Activated T-helper 1 cell treated with Interleukin-2 at 50 U/mL for 16 hours (primary cell): ENCODE measurements at regions not wholly inside any gene's neighbourhood (a gene's known extent, or its start where the extent isn't known, plus 50 kb on each side); places are given as distances from the start of the nearest gene placed in this dataset.

ENCODE experiments used
- DNase-seq: peaks from one replicate; pipeline ENCODE4 v3.0.0-alpha.2; 2020; ENCODE audit warnings: low read depth

DNA sequence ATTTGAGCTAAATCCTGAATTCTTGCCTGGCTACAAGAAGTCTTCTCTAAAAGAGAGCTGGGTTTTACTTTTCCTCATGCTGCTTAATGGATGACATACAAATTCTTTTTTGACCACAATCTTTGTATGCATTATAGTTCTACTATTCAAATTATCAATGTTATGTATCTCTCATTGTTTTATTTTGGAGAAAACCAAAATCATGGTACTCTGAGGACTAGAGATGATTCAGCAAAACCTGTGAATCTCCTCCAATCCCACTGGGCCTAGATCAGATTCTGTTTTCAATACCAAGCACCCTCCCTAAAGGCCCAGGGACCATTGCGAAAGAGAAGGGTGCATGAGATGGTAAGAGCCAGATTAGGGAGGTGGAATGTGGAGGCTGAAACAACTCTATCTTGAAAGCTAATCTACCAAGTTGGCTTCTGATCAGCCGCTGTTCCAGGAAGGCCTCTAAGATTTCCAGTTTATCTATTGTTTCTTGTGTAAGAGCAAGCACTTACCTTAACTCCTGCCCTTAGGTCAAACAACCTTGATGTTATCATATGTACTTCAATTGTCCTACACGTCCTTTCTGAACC is 547.2 kb downstream of the PLPP3 start:
- no peak for DNase-seq

GRCh38 chr1:56031001-56031400 is 548.4 kb downstream of the PLPP3 start:
- no peak for DNase-seq

DNA sequence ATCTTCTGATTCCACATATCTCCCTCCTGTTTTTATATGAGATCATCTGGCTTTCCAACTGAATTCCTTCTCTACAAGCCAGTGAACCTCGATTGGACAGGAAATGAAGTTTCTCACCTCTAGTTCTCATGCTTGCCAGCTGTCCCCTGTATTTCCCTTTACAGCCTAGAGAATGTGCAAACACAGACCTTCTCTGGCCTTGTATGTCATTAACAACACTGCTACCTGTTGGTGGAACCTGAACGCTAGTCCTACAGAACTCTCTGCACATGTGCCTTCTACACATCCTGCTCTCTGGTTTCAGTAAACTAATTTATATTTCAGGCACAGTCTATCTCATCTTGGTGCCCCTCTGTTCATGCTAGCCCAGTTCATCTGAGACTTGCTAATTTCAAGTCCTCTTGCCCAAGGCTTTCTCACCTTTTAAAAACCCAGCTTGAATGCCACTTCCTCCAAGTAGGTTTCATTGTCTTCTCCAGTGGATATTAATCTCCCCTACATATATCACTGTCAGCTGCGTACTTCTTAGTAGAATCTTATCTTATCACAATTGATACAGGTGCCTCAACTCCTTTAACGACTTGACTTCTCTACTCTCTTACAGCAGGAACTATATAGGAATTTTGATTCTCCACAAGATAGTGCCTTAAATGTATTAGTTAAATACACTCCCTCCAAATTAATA is 549.9 kb downstream of the PLPP3 start:
- DNase-seq: no peak

GRCh38 chr1:56028911-56029310 is 550.5 kb downstream of the PLPP3 start:
- DNase-seq: no peak

DNA sequence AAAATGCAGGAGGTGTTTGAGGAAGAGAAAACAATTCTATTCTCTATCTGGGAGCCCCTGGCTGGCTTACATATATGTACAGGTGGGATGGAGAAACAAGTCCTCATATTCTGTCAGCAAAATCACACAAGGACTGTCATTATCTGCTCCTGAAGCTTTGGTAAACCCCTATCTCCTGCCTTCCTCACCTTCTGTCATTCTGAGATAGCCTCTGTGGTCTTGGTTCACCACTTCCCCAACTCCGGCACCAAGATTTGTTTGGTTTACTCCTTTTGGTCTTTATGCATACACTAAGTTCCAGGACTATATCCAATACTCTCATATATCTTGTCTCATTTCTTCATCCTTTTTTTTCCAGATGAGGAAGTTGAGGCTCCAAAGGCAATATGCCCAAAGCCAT is 551.1 kb downstream of the PLPP3 start:
- no peak for DNase-seq

- no peak for DNase-seq
Observed at GRCh38 chr1:56025942-56026341, 553.4 kb downstream of the PLPP3 start.

DNA sequence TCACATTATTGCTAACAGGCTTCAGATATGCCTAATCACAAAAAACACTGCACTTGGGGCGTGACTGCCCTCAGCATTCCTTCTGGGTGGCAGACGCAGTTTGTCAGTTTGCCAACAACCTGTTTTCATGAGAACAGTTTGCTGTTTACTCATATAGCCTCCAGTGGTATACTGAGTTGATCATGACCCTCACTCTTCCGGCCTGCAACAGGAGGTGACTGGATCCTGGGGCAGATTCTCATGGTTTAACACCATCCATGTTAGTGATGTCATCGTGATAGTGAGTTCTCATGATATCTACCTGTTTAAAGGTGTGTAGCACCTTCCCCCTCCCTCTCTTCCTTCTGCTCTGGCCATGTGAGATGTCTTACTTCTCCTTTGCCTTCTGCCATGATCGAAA is 555.2 kb downstream of the PLPP3 start:
- no peak for DNase-seq

- no peak for DNase-seq
Observed at GRCh38 chr1:56019922-56020321, 559.4 kb downstream of the PLPP3 start.

DNA sequence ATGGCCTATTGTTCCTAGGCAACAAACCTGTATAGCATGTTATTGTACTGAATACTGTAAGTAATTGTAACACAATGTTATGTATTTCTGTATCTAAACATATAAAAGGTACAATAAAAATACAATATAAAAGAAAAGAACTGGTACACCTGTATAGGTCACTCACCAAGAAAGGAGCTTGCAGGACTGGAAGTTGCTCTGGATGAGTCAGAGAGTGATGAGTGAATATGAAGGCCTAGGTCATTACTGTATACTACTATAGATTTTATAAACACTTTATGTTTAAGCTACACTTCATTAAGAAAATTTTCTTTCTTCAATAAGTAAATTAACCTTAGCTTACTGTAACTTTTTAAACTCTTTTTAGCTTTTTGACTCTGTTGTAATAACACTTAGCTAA is 559.9 kb downstream of the PLPP3 start:
- DNase-seq: no peak

DNA sequence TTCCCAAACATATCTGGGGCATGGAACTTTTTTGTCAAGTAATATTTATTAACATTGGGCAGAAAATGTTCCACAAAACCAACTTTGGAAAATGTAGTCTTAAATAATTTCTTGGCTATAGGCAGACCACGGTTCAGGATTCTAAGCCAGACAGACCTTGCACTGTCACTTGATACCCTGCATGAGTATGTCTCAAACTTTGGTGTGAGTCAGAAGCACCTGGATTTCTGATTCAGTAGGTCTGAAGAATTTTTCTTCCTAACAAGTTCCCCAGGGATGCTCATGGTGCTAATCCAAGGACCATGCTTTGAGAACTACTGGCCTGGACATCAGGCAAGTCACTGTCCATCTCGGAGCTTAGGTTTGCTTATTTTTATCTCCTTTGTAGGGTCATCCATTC is 562.0 kb downstream of the PLPP3 start:
- no peak for DNase-seq

- DNase-seq: no peak
Observed at GRCh38 chr1:56003846-56004245, 575.5 kb downstream of the PLPP3 start.

- no peak for DNase-seq
Observed at GRCh38 chr1:56002231-56002630, 577.1 kb downstream of the PLPP3 start.

DNA sequence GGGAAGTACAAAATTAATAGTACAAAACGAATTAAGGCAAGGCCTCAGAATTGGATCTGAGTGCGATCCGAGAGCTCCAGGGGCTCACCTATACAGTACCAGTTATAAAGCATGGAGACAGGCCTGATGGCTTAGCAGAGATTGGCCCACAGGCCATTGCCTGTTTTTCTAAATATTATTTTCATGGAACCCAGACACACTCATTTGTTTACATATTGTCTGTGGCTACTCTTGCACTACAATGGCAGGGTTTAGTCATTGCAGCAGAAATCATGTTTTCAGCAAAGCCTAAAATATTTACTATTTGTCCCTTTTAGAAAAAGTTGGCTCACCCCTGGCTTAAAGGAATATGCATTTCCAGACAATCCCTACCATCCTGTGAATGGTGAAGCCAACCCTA is 578.9 kb downstream of the PLPP3 start:
- DNase-seq: no peak

- DNase-seq: no peak
Observed at GRCh38 chr1:55997536-55997935, 581.8 kb downstream of the PLPP3 start.

DNA sequence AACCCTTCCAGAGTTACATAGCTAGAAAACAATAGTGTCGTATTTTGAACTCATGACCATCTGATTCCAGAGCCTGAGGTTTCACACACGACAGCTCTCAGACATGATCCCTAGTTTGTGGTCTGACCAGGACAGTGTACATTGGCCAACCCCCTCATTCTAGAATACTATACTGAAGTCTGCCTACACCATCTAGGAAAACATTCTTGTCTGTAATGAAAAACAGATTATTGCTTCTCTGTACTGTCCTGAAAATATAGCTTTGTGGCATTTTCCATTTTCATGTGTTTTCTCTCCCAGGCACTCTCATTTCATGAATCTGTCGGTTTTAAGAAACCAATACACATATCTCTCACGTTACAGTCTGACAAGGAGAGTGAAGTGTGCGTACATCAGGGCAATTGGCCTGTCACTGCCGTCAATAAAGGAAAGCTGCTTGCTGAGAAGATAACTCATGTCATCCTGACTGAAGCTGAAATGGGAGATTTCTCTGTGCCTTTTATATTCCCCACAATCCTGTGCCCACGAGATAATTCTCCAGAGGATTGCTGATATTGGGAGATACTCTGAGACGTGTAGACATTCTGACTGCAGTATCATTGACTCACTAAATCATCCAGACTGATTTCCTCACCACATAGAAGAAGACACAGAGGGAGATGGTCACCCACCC is 585.6 kb downstream of the PLPP3 start:
- DNase-seq: no peak

DNA sequence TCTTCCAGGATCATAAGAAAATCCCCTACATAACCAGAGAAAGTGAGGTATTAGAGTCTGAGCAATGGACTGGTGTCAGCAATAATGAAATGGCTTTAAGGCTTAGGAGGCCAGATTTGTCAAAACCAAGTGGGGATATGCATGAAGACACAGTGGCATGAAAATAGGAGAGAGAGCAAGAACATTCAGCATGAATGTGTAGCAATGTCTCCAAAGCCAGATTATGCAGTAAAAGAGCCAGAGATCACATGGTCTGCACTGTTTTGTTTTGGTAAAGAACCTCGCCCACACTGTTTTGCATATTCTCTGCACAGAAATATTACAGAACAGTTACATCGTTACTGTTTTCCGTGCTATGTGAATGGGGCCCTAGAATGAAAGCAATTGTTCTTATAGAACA is 589.4 kb downstream of the PLPP3 start:
- no peak for DNase-seq

DNA sequence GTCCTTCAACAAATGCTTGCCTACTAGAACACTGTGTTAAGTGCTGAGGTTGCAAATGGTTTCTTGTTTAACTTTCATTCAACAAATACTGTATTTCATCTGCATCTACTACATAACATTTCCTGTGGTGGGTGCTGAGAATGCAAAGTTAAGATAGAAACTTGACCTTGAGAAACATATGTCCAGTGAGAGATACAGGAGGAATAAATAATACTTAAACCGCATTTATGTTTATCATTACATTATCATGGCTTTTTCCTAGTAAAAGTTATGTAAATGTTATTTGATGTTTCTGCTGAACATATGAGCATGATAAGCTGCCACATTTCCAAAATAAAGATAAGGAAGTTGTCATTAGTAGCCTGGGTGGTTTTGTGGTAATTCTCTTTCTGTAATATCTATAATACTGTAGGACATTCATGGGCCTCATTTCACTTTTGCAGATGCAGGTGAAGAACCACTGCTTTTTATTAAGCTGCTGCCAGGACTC is 590.4 kb downstream of the PLPP3 start:
- DNase-seq: no peak

DNA sequence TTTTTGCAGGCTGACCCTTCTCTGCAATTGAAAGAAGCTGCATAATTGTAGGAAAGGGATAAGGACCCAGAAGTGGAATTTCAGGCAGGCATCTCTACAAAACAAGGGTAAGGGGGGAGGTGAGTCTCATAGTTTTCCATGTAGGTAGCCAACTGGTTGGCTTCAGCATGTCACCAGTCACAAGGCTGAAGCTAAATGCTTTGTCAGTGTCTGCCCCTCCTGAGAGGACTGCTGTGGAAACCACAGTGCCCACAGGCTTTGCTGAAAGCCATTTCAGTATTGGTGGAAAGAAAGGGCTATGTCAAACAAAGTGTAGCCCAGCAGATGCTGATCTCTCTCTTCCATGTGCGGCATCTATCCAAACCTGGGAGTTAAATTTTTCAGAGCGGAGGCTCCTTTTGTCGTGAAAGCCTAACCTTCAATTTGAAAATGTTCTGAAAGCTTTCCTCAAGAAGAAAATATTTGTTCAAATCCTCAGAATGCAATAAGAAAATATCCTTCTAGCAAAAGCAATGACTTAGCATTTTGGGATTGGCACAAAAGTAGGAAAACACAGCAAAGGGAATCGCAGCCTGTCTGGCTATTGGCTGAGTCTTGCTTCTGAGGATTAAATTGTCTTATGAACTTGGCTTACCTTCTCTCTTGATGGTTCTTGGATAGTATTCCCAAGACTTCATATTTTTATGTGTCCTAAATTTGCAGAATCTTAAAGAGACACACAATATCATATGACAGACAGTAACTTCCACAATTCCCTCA is 591.7 kb downstream of the PLPP3 start:
- no peak for DNase-seq

DNA sequence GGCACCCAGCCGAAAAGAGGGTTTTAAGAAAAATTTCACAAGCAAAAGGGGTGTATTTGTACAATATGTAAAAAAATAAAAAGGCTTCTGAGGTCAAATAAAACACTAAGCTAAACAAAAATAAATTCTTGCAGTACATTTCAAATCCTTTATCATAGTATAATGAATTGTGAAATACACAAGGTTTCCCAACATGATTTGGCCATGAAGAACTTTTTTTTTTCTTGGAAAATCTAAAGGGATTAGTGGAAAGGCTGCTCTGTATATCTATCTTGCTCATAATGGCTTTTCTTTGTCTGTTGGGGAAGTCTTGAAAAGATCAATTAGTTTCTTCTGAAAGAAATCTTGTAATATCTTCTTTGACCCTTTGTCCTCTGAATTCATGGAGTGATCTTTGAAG is 593.4 kb downstream of the PLPP3 start:
- no peak for DNase-seq

DNA sequence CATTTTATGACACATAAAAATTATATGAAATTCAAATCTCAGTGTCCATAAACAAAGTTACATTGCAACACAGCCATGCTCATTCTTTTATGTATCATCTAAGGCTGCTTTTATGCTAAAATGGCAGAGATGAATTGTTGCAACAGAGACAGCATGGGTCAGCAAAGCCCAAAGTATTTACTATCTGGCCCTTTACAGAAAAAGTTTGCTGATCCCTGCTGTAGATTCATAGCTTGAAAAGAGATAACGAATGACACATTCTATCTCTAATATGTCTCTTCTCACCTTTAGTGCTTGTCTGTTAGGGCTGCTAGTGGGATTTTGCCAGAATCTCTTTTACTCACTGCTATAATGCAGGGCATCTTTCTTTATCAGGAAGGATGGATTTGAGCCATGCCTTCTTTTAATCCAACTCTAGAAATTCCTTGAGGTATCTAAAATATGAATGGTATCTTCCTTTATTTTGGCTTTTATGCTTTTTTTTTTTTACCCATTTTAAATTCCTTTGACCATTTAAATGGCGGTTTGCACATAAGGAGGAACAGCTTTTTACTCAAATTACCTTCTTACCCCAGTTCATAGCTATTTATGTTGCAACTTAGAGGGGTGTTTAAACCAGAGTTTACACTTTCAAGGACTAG is 598.2 kb downstream of the PLPP3 start:
- DNase-seq: no peak

- no peak for DNase-seq
Observed at GRCh38 chr1:55980582-55980981, 598.8 kb downstream of the PLPP3 start.

- no peak for DNase-seq
Observed at GRCh38 chr1:55974714-55975441, 604.5 kb downstream of the PLPP3 start.
